DMS79 treated with DMSO at 0.1 percent for 48 hours (cell line): ENCODE measurements at regions not wholly inside any gene's neighbourhood (a gene's known extent, or its start where the extent isn't known, plus 50 kb on each side); places are given as distances from the start of the nearest gene placed in this dataset.
"Not testable (repeated sequence)": the region's sequence is repeated elsewhere in the genome, so short reads cannot be mapped to it uniquely, and the experiment has no call there.

ENCODE experiments used
- DNase-seq: peaks from one replicate; lab custom pipeline; 2025; lab: John Stamatoyannopoulos, UW

- not testable (repeated sequence) for DNase-seq
Measured at GRCh38 chr20:25987928-25988560, 291.4 kb upstream of the ZNF337 start.

- peak; percentile 43 for DNase-seq
Measured at GRCh38 chr20:25987073-25987927, 290.6 kb upstream of the ZNF337 start.

DNA sequence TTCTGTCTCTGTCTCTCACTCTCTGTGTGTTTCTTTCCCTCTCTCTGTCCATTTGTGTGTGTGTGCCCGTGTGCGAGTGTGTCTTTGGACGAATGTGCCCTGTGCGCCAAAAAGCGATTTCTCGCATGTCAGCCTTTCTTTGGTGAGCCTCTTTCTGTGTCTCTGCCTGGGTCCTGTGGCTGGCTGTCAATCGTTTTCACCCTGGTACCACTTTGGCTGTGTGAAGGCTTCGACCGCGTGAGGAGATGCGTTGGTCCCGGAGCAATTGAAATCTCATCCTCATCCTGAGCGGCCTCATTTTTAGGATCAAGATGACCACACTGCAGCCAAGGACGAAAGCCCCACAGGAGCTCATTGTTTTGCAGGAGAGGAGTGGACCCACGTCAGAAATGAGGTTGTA, 288.9 kb upstream of the ZNF337 start:
- DNase-seq, result no peak

- DNase-seq, result peak; percentile 64
Measured at GRCh38 chr20:25984933-25985332, 288.3 kb upstream of the ZNF337 start.

GRCh38 chr20:25982701-25983100, 286.0 kb upstream of the ZNF337 start:
- DNase-seq, result not testable (repeated sequence)

GRCh38 chr20:25978450-25979190, 282.0 kb upstream of the ZNF337 start:
- not testable (repeated sequence) for DNase-seq

DNA sequence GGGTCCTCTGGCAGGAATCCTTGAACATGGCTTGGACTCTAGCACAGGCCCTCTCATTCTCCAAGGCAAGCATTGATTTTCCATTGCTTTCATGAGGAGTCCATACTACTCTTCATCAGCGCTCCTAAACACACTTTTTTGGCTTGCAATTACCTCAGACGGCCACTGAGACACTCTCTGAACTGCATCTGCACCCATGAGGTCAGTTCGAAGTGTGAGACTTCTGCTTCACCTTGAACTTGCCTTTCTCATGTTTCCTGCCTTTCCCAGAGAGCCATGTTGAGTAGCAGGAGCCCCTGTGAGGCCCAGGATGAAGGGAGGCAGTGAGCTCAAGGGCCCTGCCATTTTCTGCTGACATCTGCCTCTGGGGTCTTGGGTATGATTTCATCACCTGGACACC, 279.2 kb upstream of the ZNF337 start:
- DNase-seq, result not testable (repeated sequence)

GRCh38 chr20:25965203-25965602, 268.6 kb upstream of the ZNF337 start:
- DNase-seq, result not testable (repeated sequence)

DNA sequence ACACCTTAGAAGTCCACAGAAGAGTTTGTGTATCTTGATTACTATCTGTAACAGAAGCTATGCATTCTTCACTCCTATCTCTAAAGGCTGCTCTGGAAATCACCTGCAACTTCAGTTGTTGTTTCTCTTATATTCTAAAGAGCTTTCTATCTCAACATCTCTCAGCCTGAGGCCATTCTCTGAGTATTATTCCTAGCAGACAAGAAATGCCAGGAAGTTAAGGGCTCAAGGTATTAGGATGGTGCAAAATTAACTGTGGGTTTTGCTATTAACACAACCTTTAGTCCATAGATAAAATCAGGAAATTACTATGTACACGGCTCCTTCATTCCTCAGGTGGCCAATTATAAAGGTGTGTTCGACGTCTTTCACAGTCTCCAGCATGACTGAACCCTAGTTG, 257.2 kb upstream of the ZNF337 start:
- DNase-seq, result not testable (repeated sequence)

DNA sequence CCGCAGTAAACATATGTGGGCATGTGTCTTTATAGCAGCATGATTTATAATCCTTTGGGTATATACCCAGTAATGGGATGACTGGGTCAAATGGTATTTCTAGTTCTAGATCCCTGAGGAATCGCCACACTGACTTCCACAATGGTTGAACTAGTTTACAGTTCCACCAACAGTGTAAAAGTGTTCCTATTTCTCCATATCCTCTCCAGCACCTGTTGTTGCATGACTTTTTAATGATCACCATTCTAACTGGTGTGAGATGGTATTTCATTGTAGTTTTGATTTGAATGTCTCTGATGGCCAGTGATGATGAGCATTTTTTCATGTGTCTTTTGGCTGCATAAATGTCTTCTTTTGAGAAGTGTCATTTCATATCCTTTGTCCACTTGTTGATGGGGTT, 238.6 kb upstream of the ZNF337 start:
- DNase-seq, result not testable (repeated sequence)

DNA sequence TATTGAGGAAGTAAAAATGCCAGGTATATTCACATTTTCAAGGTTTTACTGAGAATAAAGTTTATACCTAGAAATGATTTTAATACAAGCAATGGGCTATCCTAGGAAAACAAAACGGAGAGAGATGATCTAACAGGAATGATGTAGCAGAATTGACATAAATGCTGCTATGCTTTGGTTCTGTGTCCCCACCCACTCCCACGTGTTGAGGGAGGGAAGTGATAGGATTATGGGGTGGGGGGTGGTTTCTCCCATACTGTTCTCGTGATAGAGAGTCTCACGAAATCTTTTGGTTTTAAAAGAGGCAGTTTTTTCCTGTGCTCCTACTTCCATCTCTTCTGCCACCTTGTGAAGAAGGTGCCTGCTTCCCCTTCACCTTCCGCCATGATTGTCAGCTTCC, 236.2 kb upstream of the ZNF337 start:
- DNase-seq, result not testable (repeated sequence)

GRCh38 chr20:25932170-25932569, 235.5 kb upstream of the ZNF337 start:
- not testable (repeated sequence) for DNase-seq

- DNase-seq, result not testable (repeated sequence)
Measured at GRCh38 chr20:25902321-25902720, 205.7 kb upstream of the ZNF337 start.

DNA sequence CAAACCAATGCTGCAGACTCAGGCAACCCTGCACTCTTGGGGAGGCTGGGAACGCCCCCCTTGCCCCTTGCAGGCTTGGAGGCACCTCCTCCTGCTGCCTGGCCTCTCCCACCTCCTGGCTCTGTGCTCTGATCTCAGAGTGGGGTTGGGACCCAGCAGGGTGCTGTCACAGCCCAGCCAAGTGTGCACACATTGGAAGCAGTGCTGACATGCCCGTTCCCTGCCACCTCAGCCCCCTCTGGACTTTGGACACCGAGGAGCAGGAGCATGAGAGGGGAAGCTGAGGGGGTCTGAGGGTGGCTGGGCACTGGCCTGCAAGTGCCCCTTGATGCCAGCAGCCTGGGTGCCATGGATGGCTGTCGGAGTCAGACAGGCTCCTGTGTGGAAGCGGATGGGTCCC, 202.0 kb upstream of the ZNF337 start:
- DNase-seq, result not testable (repeated sequence)

- DNase-seq, result not testable (repeated sequence)
Measured at GRCh38 chr20:25879096-25879495, 182.4 kb upstream of the ZNF337 start.

DNA sequence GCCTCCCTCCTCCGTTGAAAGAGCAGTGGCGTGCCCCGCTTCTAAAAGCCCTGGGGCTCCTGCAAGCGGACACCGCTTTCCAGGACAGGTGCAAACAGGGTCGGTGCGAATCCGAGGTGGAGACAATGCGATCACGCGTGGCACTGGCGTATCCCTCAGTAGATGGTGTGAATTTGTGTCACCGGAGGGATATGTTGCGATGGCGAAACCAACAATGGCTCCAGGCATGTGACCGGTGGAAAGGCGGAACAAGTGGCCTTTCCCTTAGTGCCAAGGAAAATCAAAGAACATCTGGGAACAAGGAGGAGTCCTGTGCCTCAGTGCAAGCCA, 172.0 kb upstream of the ZNF337 start:
- peak; percentile 30 for DNase-seq

GRCh38 chr20:25867776-25868649, 171.4 kb upstream of the ZNF337 start:
- DNase-seq, result peak; percentile 83

DNA sequence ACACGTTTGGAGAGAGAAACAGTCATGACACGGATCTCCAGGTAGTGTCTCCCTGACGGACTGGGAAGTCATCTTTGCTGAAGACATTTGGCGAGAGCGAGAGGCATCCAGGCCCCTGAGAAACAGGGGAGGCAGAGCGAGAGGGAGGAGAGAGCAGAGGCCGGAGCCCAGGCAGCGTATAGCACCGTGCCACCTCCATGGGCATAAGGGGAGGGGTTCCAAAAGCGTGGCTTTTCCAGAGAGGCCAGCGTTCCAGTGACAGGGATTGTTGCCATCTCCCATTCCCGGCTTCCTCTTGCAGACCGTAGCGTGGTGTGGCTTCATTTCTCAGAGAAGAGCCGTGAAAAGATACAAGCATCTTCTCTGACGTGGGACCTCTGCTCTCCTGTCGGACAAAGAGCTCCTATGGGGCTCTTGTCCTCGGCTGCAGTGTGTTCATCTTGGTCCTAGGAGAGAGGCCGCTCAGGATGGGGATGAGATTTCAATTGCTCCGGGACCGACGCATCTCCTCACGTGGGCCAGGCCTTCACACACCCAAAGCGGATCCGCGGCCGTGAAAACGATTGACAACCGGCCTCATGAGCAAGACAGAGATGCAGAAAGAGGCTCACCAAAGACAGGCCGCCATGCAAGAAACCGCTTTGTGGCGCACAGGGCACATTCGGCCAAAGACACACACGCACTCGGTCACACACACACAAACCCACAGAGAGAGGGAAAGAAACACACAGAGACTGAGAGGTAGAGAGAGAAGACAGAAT, 170.5 kb upstream of the ZNF337 start:
- DNase-seq, result not testable (repeated sequence)

- DNase-seq, result peak; percentile 77
Measured at GRCh38 chr20:25865715-25866656, 169.3 kb upstream of the ZNF337 start.
